ENCODE measurements at regions not wholly inside any gene's neighbourhood (a gene's known extent, or its start where the extent isn't known, plus 50 kb on each side); places are given as distances from the start of the nearest gene placed in this dataset.

- TF ChIP-seq, protein P1, sequence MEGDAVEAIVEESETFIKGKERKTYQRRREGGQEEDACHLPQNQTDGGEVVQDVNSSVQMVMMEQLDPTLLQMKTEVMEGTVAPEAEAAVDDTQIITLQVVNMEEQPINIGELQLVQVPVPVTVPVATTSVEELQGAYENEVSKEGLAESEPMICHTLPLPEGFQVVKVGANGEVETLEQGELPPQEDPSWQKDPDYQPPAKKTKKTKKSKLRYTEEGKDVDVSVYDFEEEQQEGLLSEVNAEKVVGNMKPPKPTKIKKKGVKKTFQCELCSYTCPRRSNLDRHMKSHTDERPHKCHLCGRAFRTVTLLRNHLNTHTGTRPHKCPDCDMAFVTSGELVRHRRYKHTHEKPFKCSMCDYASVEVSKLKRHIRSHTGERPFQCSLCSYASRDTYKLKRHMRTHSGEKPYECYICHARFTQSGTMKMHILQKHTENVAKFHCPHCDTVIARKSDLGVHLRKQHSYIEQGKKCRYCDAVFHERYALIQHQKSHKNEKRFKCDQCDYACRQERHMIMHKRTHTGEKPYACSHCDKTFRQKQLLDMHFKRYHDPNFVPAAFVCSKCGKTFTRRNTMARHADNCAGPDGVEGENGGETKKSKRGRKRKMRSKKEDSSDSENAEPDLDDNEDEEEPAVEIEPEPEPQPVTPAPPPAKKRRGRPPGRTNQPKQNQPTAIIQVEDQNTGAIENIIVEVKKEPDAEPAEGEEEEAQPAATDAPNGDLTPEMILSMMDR (IDR thresholded peaks at IDR 0.05): no peak
- H3K27me3 ChIP-seq (ENCODE audit: insufficient read depth in 3 of 3, low read length in 2 of 3): no peaks in the 10 kb centered on the region
- ATAC-seq (no peak), DNase-seq (no peak)
- intact Hi-C loops (cut with DNase I): no loop called here
- H3K4me1 ChIP-seq: no peaks in the 10 kb centered on the region
- H3K9me3 ChIP-seq: no peaks in the 10 kb centered on the region
- no peaks in the 10 kb centered on the region for H3K36me3 ChIP-seq (ENCODE audit: insufficient read depth in 1 of 2, low read depth in 1 of 2)
- 53 to 72% (median 70%) methylated on average over 7 of the region's 7 CpGs for WGBS, 3 donors
- H3K27ac ChIP-seq: no peak overlapping the region
- no peak overlapping the region for H3K4me3 ChIP-seq
Observed at GRCh38 chrX:8319359-8319758, 145.3 kb upstream of the VCX3B start.

DNA sequence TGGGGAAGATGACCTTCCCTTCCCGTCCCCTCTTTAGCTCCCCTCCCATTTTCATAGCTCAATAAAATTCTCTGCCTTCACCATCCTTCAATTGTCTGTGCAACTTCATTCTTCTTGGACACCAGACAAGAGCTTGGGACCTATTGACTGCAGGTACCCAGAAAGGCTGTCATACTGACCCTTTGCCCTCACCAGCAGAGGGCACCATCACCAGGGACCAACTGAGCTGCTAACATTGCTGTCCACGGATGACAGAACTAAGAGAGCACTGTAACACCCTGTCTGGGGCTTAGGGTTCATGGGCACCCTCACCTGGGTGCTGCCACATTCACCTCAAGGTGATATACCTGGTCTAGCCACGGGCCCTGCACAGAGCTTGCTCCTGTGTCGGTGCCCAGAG, 141.3 kb upstream of the VCX3B start:
- intact Hi-C loops (cut with DNase I): no loop called here
- no peak for ATAC-seq
- H3K36me3 ChIP-seq (ENCODE audit: insufficient read depth in 1 of 2, low read depth in 1 of 2): no peaks in the 10 kb centered on the region
- no peak for DNase-seq
- H3K27ac ChIP-seq: no peak overlapping the region
- TF ChIP-seq, protein P1 (IDR thresholded peaks at IDR 0.05): peak; percentile 11
- no peaks in the 10 kb centered on the region for H3K4me1 ChIP-seq
- H3K27me3 ChIP-seq (ENCODE audit: insufficient read depth in 3 of 3, low read length in 2 of 3): no peaks in the 10 kb centered on the region
- no peaks in the 10 kb centered on the region for H3K9me3 ChIP-seq
- 76 to 80% (median 78%) methylated on average over 4 of the region's 4 CpGs for WGBS, 3 donors
- H3K4me3 ChIP-seq: no peak overlapping the region

DNA sequence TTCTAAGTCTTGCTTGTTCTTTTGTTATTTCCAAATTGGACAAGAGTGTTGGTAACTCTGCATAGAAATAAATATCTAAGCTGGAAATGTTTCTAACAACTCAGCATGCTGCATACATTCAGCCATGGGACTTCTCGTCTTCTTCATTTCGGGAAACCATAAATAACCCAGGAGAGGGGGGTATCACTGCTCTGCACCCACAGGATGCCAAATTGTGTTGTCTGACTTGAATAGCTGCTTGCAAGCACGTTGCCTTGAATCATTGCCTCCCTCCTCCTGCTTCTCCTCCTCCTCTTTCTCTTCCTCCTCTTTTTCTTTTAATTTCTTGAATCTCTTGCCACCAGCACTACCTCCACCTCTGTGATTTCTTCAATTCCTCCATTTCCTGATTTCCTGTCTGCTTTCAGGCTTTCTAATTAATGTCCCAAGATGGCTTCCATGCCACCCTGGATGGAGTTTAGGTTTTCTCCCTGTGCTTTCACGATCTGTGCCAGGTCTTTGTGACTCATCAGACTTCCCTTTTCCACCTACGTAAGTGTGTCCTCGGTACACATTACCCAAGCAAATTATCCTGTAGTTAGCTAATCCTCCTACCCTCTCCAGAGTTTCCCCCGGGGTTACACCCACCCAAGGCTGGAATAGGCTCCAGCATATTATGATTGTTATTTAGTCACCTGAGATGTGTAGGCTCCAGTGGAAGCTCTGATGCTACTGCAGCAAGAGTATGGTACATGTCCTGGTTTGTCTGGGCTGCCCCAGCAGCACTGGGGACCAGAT, 122.6 kb upstream of the VCX3B start:
- ATAC-seq: peak; percentile 65 to 89 (median 81)
- Histone ChIP-seq H3K9me3 (no peaks in the 10 kb centered on the region), H3K36me3 (ENCODE audit: insufficient read depth in 1 of 2, low read depth in 1 of 2) (no peaks in the 10 kb centered on the region), H3K27ac (no peak overlapping the region), H3K4me3 (no peak overlapping the region), H3K4me1 (no peaks in the 10 kb centered on the region), H3K27me3 (ENCODE audit: insufficient read depth in 3 of 3, low read length in 2 of 3) (no peaks in the 10 kb centered on the region)
- intact Hi-C loops (cut with DNase I): no loop called here
- no peak for DNase-seq
- TF ChIP-seq, protein P1 (IDR thresholded peaks at IDR 0.05): no peak
- WGBS, 3 donors: 18 to 80% (median 49%) methylated on average over 7 of the region's 7 CpGs

DNA sequence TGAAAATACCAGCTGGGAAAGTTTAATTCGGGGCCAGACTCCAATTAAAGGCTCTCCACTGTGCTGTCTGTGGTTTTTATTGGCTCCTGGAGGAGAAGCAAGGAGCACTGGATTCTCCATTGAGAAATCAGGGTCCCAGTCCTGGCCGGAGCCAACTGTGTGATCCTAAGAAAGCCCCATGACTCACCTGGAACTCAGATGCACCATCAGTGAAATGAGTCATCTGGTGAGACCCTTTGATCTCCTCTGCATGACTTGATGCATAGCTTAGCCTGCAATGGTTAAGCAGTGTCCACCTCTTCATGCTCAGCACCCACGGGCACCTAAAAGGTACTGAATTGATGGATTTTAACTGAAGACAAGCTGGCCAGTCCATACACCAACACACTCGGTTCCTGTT, 119.2 kb upstream of the VCX3B start:
- 70 to 81% (median 74%) methylated on average over 4 of the region's 4 CpGs for WGBS, 3 donors
- TF ChIP-seq, protein P1 (IDR thresholded peaks at IDR 0.05): no peak

DNA sequence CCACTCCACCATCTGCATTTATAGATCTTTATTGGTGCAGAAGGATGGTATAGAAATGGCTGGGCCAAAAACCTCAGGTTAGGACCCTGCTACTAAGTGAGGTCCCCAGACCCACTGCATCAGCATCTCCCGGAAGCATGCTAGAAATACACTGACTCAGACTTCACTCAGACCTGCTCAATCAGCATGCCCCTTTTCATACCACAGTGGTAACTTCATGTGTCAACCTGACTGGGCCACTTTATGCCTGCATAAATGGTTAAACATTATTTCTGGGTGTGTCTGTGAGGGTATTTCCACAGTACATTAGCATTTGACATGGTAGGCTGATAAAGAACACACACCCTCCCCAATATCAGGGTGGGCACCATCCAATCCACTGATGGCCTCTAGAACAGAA, 118.6 kb upstream of the VCX3B start:
- no peak for ATAC-seq
- Histone ChIP-seq H3K4me1 (no peaks in the 10 kb centered on the region), H3K27ac (no peak overlapping the region), H3K4me3 (no peak overlapping the region), H3K27me3 (ENCODE audit: insufficient read depth in 3 of 3, low read length in 2 of 3) (no peaks in the 10 kb centered on the region), H3K36me3 (ENCODE audit: insufficient read depth in 1 of 2, low read depth in 1 of 2) (no peaks in the 10 kb centered on the region), H3K9me3 (no peaks in the 10 kb centered on the region)
- TF ChIP-seq, protein P1 (IDR thresholded peaks at IDR 0.05): no peak
- intact Hi-C loops (cut with DNase I): no loop called here
- no peak for DNase-seq
- 96 to 100% (median 100%) methylated on average over 1 of the region's 1 CpG for WGBS, 3 donors

More for the DNA sequence above, 119.2 kb upstream of the VCX3B start:
- intact Hi-C loops (cut with DNase I): no loop called here
- no peak overlapping the region for H3K27ac ChIP-seq
- ATAC-seq: no peak
- no peaks in the 10 kb centered on the region for H3K9me3 ChIP-seq
- no peaks in the 10 kb centered on the region for H3K4me1 ChIP-seq
- no peak for DNase-seq
- no peaks in the 10 kb centered on the region for H3K36me3 ChIP-seq (ENCODE audit: insufficient read depth in 1 of 2, low read depth in 1 of 2)
- no peaks in the 10 kb centered on the region for H3K27me3 ChIP-seq (ENCODE audit: insufficient read depth in 3 of 3, low read length in 2 of 3)
- H3K4me3 ChIP-seq: no peak overlapping the region
